RWPE2 (cell line): ENCODE measurements at regions not wholly inside any gene's neighbourhood (a gene's known extent, or its start where the extent isn't known, plus 50 kb on each side); places are given as distances from the start of the nearest gene placed in this dataset.

Experiments
- ATAC-seq: fragments of 200-7000 bp; cut with Tn5 transposase; 3 replicates; pipeline ENCODE4 v1.9.1; 2021; ENCODE audit warnings: low read depth
- DNase-seq: peaks from one replicate; pipeline ENCODE4 v3.0.0-alpha.2; 2020; ENCODE audit warnings: low spot score
- H3K27ac ChIP-seq: fragments of 450-650 bp; 2 replicates; pipeline ENCODE4 v1.5.1; 2017; ENCODE audit warnings: mild to moderate bottlenecking; ENCODE audit not compliant: poor library complexity, severe bottlenecking
- H3K27me3 ChIP-seq: fragments of 250-450 bp; sonication (Bioruptor Pico); 2 replicates; pipeline ENCODE4 v1.5.1; 2021; ENCODE audit warnings: mild to moderate bottlenecking, moderate library complexity; ENCODE audit not compliant: insufficient read depth, poor library complexity, severe bottlenecking
- H3K36me3 ChIP-seq: fragments of 250-450 bp; sonication (Bioruptor Pico); 2 replicates; pipeline ENCODE4 v1.5.1; 2020; ENCODE audit warnings: low read depth, mild to moderate bottlenecking, moderate library complexity
- H3K4me1 ChIP-seq: fragments of 250-450 bp; sonication (Bioruptor Pico); 2 replicates; pipeline ENCODE4 v1.5.1; 2021; ENCODE audit warnings: mild to moderate bottlenecking, moderate library complexity; ENCODE audit not compliant: insufficient read depth, poor library complexity, severe bottlenecking
- H3K4me3 ChIP-seq: fragments of 250-450 bp; sonication (Bioruptor Pico); 2 replicates; pipeline ENCODE4 v1.5.1; 2021; ENCODE audit warnings: mild to moderate bottlenecking, moderate library complexity; ENCODE audit not compliant: severe bottlenecking
- H3K9me3 ChIP-seq: fragments of 250-450 bp; sonication (Bioruptor Pico); 2 replicates; pipeline ENCODE4 v1.5.1; 2021; ENCODE audit warnings: mild to moderate bottlenecking, moderate library complexity; ENCODE audit not compliant: severe bottlenecking
- CTCF ChIP-seq: fragments of 450-650 bp; IDR thresholded peaks from one replicate; pipeline ENCODE4 v1.5.1; 2017; ENCODE audit warnings: mild to moderate bottlenecking, moderate library complexity; ENCODE audit not compliant: poor library complexity, severe bottlenecking

DNA sequence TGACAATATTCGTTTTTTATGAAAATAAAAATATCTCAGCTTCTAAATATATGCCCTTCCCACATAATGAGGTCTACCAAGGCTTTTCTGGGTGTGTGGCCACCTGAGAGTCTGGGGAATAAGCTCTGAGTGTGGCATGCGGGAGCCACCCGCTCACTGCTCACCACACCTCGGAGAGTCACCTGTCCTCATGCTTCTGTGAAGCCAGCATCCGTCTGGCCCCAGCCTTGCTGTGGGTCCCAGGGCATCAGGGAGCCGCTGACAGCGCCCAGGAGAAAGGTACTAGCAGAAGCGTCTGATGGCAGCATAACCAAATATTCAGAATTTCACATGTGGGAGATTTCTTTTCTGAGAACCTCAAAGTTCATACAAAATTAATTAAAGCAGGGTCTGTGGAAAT, 133.2 kb upstream of the IRX4 start:
- no peak for ATAC-seq
- Histone ChIP-seq H3K36me3 (no peaks in the 10 kb centered on the region), H3K4me3 (no peak overlapping the region), H3K27me3 (no peaks in the 10 kb centered on the region), H3K27ac (no peak overlapping the region), H3K4me1 (no peaks in the 10 kb centered on the region), H3K9me3 (no peaks in the 10 kb centered on the region)
- no peak for DNase-seq
- TF ChIP-seq CTCF: no peak

- H3K4me1 ChIP-seq: no peaks in the 10 kb centered on the region
- DNase-seq (no peak), ATAC-seq (no peak)
- H3K36me3 ChIP-seq: no peaks in the 10 kb centered on the region
- no peak overlapping the region for H3K4me3 ChIP-seq
- no peaks in the 10 kb centered on the region for H3K9me3 ChIP-seq
- H3K27ac ChIP-seq: no peak overlapping the region
- TF ChIP-seq CTCF: no peak
- H3K27me3 ChIP-seq: no peaks in the 10 kb centered on the region
Measured at GRCh38 chr5:2015124-2015848, 132.6 kb upstream of the IRX4 start.

- no peak for DNase-seq
- Histone ChIP-seq H3K27ac (no peak overlapping the region), H3K4me3 (no peak overlapping the region), H3K9me3 (no peaks in the 10 kb centered on the region), H3K4me1 (no peaks in the 10 kb centered on the region), H3K27me3 (no peaks in the 10 kb centered on the region), H3K36me3 (no peaks in the 10 kb centered on the region)
- TF ChIP-seq CTCF: peak; percentile 9
- ATAC-seq: no peak; the same call in 2 of the 3 replicates
Measured at GRCh38 chr5:2014058-2014610, 131.4 kb upstream of the IRX4 start.

GRCh38 chr5:2013301-2014057, 130.8 kb upstream of the IRX4 start:
- H3K9me3 ChIP-seq: no peaks in the 10 kb centered on the region
- no peak overlapping the region for H3K27ac ChIP-seq
- ATAC-seq (no peak), DNase-seq (no peak)
- H3K36me3 ChIP-seq: no peaks in the 10 kb centered on the region
- H3K4me1 ChIP-seq: no peaks in the 10 kb centered on the region
- no peak for TF ChIP-seq CTCF
- H3K4me3 ChIP-seq: no peak overlapping the region
- H3K27me3 ChIP-seq: no peaks in the 10 kb centered on the region

- Histone ChIP-seq H3K4me1 (peaks cover 6% of the 10 kb centered on the region), H3K9me3 (no peaks in the 10 kb centered on the region), H3K4me3 (no peak overlapping the region), H3K27me3 (no peaks in the 10 kb centered on the region), H3K27ac (no peak overlapping the region), H3K36me3 (no peaks in the 10 kb centered on the region)
- no peak for ATAC-seq
- no peak for DNase-seq
- no peak for TF ChIP-seq CTCF
Measured at GRCh38 chr5:2012885-2013284, 130.2 kb upstream of the IRX4 start.
